CD4-positive, alpha-beta T cell (primary cell): ENCODE measurements at regions not wholly inside any gene's neighbourhood (a gene's known extent, or its start where the extent isn't known, plus 50 kb on each side); places are given as distances from the start of the nearest gene placed in this dataset.

Experiments
- ATAC-seq: fragments of 200-7000 bp; cut with Tn5 transposase; one replicate; pipeline ENCODE4 v1.10.0; 2022; ENCODE audit warnings: mild to moderate bottlenecking; ENCODE audit not compliant: poor library complexity
- CTCF ChIA-PET: fragments of 350-600 bp; sonication (Branson Sonifier 250); formaldehyde crosslinking; loops from one replicate; lab custom pipeline; 2021; ENCODE audit warnings: antibody characterized with exemption, inconsistent platforms; lab: Charles Lee
- POLR2A ChIA-PET: fragments of 350-600 bp; sonication (Branson Sonifier 250); formaldehyde crosslinking; loops from one replicate; lab custom pipeline; 2021; ENCODE audit warnings: antibody characterized with exemption, inconsistent platforms; lab: Charles Lee
- DNase-seq, 14 experiments: peaks; one replicate each; pipeline ENCODE4 v3.0.0-alpha.2; 2013 to 2020; ENCODE audit warnings: mixed read lengths in 2 of 14
- H3K27ac ChIP-seq, 2 donors: one replicate each; pipeline versions ENCODE4 v1.5.1 to v1.7.0; 2013; ENCODE audit warnings: low read length in 2 of 2, low read depth in 1 of 2, mild to moderate bottlenecking in 1 of 2
- H3K27me3 ChIP-seq, 2 experiments: 1 replicate in 1 of 2; 2 replicates in 1 of 2; pipeline versions ENCODE4 v1.6.1 to v1.7.0; 2013; ENCODE audit warnings: low read length in 2 of 2, control low read depth in 1 of 2, mild to moderate bottlenecking in 1 of 2, moderate library complexity in 1 of 2; ENCODE audit not compliant: insufficient read depth in 2 of 2, control insufficient read depth in 1 of 2
- H3K36me3 ChIP-seq: one replicate; pipeline ENCODE4 v1.6.1; 2013; ENCODE audit warnings: low read length, control low read depth; ENCODE audit not compliant: insufficient read depth
- H3K4me1 ChIP-seq: one replicate; pipeline ENCODE4 v1.6.1; 2013; ENCODE audit warnings: low read length, control low read depth; ENCODE audit not compliant: insufficient read depth
- H3K4me3 ChIP-seq: one replicate; pipeline ENCODE4 v1.5.1; 2013; ENCODE audit warnings: mild to moderate bottlenecking, low read length, moderate library complexity
- H3K9me3 ChIP-seq, 2 experiments: 1 replicate in 1 of 2; 2 replicates in 1 of 2; pipeline versions ENCODE4 v1.6.1 to v1.7.0; 2013; ENCODE audit warnings: low read length in 2 of 2, mild to moderate bottlenecking in 2 of 2, control low read depth in 1 of 2, moderate library complexity in 1 of 2; ENCODE audit not compliant: control insufficient read depth in 1 of 2, insufficient read depth in 1 of 2
- H3K27ac Mint-ChIP-seq: one replicate; pipeline ENCODE4 v1.8.0; 2020; ENCODE audit warnings: mixed read lengths
- H3K27me3 Mint-ChIP-seq: one replicate; pipeline ENCODE4 v1.8.0; 2021; ENCODE audit warnings: mixed read lengths
- H3K36me3 Mint-ChIP-seq: one replicate; pipeline ENCODE4 v1.8.0; 2021; ENCODE audit warnings: low read depth, mixed read lengths
- H3K4me1 Mint-ChIP-seq: one replicate; pipeline ENCODE4 v1.8.0; 2021; ENCODE audit warnings: low read depth, mixed read lengths
- H3K4me3 Mint-ChIP-seq: one replicate; pipeline ENCODE4 v1.8.0; 2020; ENCODE audit warnings: mild to moderate bottlenecking, mixed read lengths
- H3K9me3 Mint-ChIP-seq: one replicate; pipeline ENCODE4 v1.8.0; 2020; ENCODE audit warnings: mixed read lengths
- CTCF ChIP-seq: fragments of 200-600 bp; IDR thresholded peaks from one replicate; pipeline ENCODE4 v1.8.0; 2022; ENCODE audit warnings: antibody characterized with exemption, mild to moderate bottlenecking
- intact Hi-C, 2 experiments: fragments of 100-400 bp; cut with DNase I in 1 of 2; cut with micrococcal nuclease in 1 of 2; formaldehyde crosslinking; loops; one replicate each; pipeline versions ENCODE4 v1.15.1 to v1.9.0; 2023 to 2025; cut with DNase I, micrococcal nuclease

GRCh38 chr17:22514767-22515320, 822.5 kb downstream of the KCNJ18 start:
- no peak for ATAC-seq
- Mint-ChIP-seq H3K4me3 (no peak overlapping the region), H3K36me3 (no peaks in the 10 kb centered on the region)

GRCh38 chr17:22515599-22515998, 823.3 kb downstream of the KCNJ18 start:
- POLR2A ChIA-PET, result no interaction called here
- H3K9me3 ChIP-seq, result peaks cover 5 to 57% of the 10 kb centered on the region in 2 experiments
- no peaks in the 10 kb centered on the region for H3K27me3 Mint-ChIP-seq
- peaks cover 5% of the 10 kb centered on the region for H3K9me3 Mint-ChIP-seq
- intact Hi-C loops, result no loop called here
- no peaks in the 10 kb centered on the region for H3K4me1 Mint-ChIP-seq
- no peak overlapping the region for H3K4me3 ChIP-seq
- CTCF ChIA-PET, result no interaction called here
- no peak overlapping the region for H3K27ac Mint-ChIP-seq
- no peak for ATAC-seq
- no peak overlapping the region for H3K27ac ChIP-seq
- H3K36me3 Mint-ChIP-seq, result no peaks in the 10 kb centered on the region
- no peak for TF ChIP-seq CTCF
- H3K4me1 ChIP-seq, result no peaks in the 10 kb centered on the region
- no peaks in the 10 kb centered on the region for H3K27me3 ChIP-seq
- no peak overlapping the region for H3K4me3 Mint-ChIP-seq
- no peaks in the 10 kb centered on the region for H3K36me3 ChIP-seq
- DNase-seq, result no peak

More at GRCh38 chr17:22514767-22515320, 822.5 kb downstream of the KCNJ18 start:
- peaks cover 5 to 57% of the 10 kb centered on the region in 2 experiments for H3K9me3 ChIP-seq
- DNase-seq, result no peak
- Mint-ChIP-seq H3K9me3 (peaks cover 7% of the 10 kb centered on the region), H3K27ac (no peak overlapping the region), H3K4me1 (no peaks in the 10 kb centered on the region), H3K27me3 (no peaks in the 10 kb centered on the region)
- H3K36me3 ChIP-seq, result no peaks in the 10 kb centered on the region
- POLR2A ChIA-PET, result no interaction called here
- no peaks in the 10 kb centered on the region for H3K27me3 ChIP-seq
- no peak overlapping the region for H3K27ac ChIP-seq
- intact Hi-C loops, result no loop called here
- no peak overlapping the region for H3K4me3 ChIP-seq
- CTCF ChIA-PET, result no interaction called here
- no peaks in the 10 kb centered on the region for H3K4me1 ChIP-seq
- no peak for TF ChIP-seq CTCF

GRCh38 chr17:22516861-22517636, 824.7 kb downstream of the KCNJ18 start:
- Histone ChIP-seq H3K9me3 (peaks cover 5 to 52% of the 10 kb centered on the region in 2 experiments), H3K4me3 (no peak overlapping the region), H3K27ac (no peak overlapping the region), H3K27me3 (no peaks in the 10 kb centered on the region), H3K36me3 (no peaks in the 10 kb centered on the region), H3K4me1 (no peaks in the 10 kb centered on the region)
- Mint-ChIP-seq H3K9me3 (peaks cover 4% of the 10 kb centered on the region), H3K4me3 (no peak overlapping the region), H3K36me3 (no peaks in the 10 kb centered on the region), H3K27me3 (no peaks in the 10 kb centered on the region), H3K4me1 (no peaks in the 10 kb centered on the region), H3K27ac (no peak overlapping the region)
- intact Hi-C loops, result no loop called here
- no peak for TF ChIP-seq CTCF
- DNase-seq (no peak), ATAC-seq (no peak)
- ChIA-PET POLR2A (no interaction called here), CTCF (no interaction called here)
